ENCODE measurements at regions not wholly inside any gene's neighbourhood (a gene's known extent, or its start where the extent isn't known, plus 50 kb on each side); places are given as distances from the start of the nearest gene placed in this dataset.

DNA sequence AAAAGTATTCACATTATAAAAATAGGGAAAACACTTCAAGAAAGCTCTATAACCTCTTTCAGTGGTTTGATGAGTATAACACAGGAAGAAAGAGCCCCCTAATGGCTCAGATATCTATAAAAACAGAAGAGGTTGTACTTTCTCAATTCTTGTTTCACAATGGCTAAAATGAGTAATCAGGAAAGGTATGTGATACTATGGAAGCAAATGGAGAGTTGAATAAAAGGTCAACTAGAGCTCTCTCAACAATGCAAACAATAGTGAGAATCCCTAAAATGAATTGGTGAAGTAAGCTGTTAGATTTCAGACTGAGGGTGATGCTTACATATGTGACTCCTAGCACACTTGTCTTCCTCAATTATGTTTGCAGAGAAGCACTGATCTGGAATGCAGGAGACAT lies 584.6 kb upstream of the CDH18 start:
- no peak for FAIRE-seq
- TF ChIP-seq, protein P1, sequence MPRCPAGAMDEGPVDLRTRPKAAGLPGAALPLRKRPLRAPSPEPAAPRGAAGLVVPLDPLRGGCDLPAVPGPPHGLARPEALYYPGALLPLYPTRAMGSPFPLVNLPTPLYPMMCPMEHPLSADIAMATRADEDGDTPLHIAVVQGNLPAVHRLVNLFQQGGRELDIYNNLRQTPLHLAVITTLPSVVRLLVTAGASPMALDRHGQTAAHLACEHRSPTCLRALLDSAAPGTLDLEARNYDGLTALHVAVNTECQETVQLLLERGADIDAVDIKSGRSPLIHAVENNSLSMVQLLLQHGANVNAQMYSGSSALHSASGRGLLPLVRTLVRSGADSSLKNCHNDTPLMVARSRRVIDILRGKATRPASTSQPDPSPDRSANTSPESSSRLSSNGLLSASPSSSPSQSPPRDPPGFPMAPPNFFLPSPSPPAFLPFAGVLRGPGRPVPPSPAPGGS (IDR thresholded peaks at IDR 0.05; ENCODE audit: borderline replicate concordance, insufficient read depth, low read depth, low read length, poor library complexity, severe bottlenecking): no peak
- no peak for TF ChIP-seq MYC (IDR thresholded peaks at IDR 0.05; ENCODE audit: insufficient read depth, insufficient read length, insufficient replicate concordance, low read length, severe bottlenecking)
- TF ChIP-seq CBX5 (IDR thresholded peaks at IDR 0.05; ENCODE audit: low read depth): no peak
- TF ChIP-seq, protein P2, sequence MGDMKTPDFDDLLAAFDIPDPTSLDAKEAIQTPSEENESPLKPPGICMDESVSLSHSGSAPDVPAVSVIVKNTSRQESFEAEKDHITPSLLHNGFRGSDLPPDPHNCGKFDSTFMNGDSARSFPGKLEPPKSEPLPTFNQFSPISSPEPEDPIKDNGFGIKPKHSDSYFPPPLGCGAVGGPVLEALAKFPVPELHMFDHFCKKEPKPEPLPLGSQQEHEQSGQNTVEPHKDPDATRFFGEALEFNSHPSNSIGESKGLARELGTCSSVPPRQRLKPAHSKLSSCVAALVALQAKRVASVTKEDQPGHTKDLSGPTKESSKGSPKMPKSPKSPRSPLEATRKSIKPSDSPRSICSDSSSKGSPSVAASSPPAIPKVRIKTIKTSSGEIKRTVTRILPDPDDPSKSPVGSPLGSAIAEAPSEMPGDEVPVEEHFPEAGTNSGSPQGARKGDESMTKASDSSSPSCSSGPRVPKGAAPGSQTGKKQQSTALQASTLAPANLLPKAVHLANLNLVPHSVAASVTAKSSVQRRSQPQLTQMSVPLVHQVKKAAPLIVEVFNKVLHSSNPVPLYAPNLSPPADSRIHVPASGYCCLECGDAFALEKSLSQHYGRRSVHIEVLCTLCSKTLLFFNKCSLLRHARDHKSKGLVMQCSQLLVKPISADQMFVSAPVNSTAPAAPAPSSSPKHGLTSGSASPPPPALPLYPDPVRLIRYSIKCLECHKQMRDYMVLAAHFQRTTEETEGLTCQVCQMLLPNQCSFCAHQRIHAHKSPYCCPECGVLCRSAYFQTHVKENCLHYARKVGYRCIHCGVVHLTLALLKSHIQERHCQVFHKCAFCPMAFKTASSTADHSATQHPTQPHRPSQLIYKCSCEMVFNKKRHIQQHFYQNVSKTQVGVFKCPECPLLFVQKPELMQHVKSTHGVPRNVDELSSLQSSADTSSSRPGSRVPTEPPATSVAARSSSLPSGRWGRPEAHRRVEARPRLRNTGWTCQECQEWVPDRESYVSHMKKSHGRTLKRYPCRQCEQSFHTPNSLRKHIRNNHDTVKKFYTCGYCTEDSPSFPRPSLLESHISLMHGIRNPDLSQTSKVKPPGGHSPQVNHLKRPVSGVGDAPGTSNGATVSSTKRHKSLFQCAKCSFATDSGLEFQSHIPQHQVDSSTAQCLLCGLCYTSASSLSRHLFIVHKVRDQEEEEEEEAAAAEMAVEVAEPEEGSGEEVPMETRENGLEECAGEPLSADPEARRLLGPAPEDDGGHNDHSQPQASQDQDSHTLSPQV (IDR thresholded peaks at IDR 0.05): no peak
- TF ChIP-seq SUPT20H (IDR thresholded peaks at IDR 0.05; ENCODE audit: borderline replicate concordance, control insufficient read depth, low read depth, low read length): no peak
- no peak for TF ChIP-seq HDGF (IDR thresholded peaks at IDR 0.05)
- no peak for TF ChIP-seq SPI1 (IDR thresholded peaks at IDR 0.05; ENCODE audit: borderline replicate concordance, insufficient read depth, low read depth, low read length)
- no peak for TF ChIP-seq WRNIP1 (IDR thresholded peaks at IDR 0.05; ENCODE audit: borderline replicate concordance, low read depth, low read length)
- H3K27ac ChIP-seq (ENCODE audit: control insufficient read depth, insufficient read depth): no peak overlapping the region
- intact Hi-C loops (cut with micrococcal nuclease; ENCODE audit: unreplicated experiment): no loop called here
- no peaks in the 10 kb centered on the region for H3K27me3 ChIP-seq (replicated peaks in 1 of 2; ENCODE audit: control insufficient read depth in 2 of 2, insufficient read depth in 2 of 2, low read length in 1 of 2)
- no peaks in the 10 kb centered on the region for H3K9me3 ChIP-seq (replicated peaks; ENCODE audit: control insufficient read depth, insufficient read depth, low read length)
- no peak overlapping the region for H3K4me3 ChIP-seq
- in situ Hi-C loops (cut with MboI): no loop called here
- CTCF ChIA-PET: interaction anchor here (0.6 to 1.0 kb wide), 3 partner anchors 13 to 1230 kb away, joined by 3 to 4 read pairs (median 3); no protein-coding TSS in a partner anchor
- SMC1A ChIA-PET (ENCODE audit: uncharacterized antibody, unreplicated experiment): no interaction called here
- H3K36me3 ChIP-seq (ENCODE audit: control insufficient read depth in 2 of 2, insufficient read depth in 2 of 2, low read length in 1 of 2): no peaks in the 10 kb centered on the region
- POLR2A ChIA-PET: no interaction called here
- RAD21 ChIA-PET (ENCODE audit: unreplicated experiment): no interaction called here
- no peaks in the 10 kb centered on the region for H3K4me1 ChIP-seq (ENCODE audit: control insufficient read depth, insufficient read depth, low read length)
- BruUV-seq (replicated peaks): no TSS peak
- DNase-seq (ENCODE audit: low read depth, low spot score): no peak
- ATAC-seq: no peak
- no peaks in the 10 kb centered on the region for H3K79me2 ChIP-seq (ENCODE audit: control insufficient read depth, insufficient read depth, low read length)
- H4K20me1 ChIP-seq (ENCODE audit: control insufficient read depth, insufficient read depth): no peaks in the 10 kb centered on the region
- no peak overlapping the region for H2AFZ ChIP-seq (ENCODE audit: control insufficient read depth, low read depth, low read length)
- H3K9ac ChIP-seq (ENCODE audit: control insufficient read depth, insufficient read depth, low read length): no peak overlapping the region
- no peak overlapping the region for H3K4me2 ChIP-seq (ENCODE audit: control insufficient read depth, insufficient read depth)

All from GM12878 (cell line).